AG08395 (cell line): ENCODE measurements at regions not wholly inside any gene's neighbourhood (a gene's known extent, or its start where the extent isn't known, plus 50 kb on each side); places are given as distances from the start of the nearest gene placed in this dataset.

ENCODE experiments used
- DNase-seq: peaks from one replicate; pipeline ENCODE4 v3.0.0; 2012; ENCODE audit warnings: mixed read lengths, low spot score

- DNase-seq, result no peak
Measured at GRCh38 chr5:165538065-165538464, 2032.6 kb downstream of the MAT2B start.

DNA sequence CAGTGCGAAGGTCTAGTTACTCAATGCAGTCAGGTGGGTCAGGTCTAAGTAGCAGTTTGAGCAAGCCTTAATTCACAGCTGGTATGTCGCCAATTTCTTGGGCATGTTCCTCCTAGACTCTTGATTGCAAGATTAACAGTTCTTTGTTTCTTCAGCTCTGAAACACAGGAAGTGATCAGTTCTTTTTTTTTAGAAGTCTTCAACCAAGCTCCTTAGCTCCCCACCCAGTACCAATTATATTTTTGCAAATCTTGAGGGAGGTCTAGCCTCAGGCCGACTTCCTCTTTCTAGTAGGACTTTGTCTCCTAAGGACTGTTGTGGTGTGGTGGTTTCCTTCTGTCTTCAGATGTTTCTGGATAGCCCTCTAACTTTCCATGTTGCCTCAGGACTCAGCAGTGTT is 2054.2 kb downstream of the MAT2B start:
- no peak for DNase-seq

DNA sequence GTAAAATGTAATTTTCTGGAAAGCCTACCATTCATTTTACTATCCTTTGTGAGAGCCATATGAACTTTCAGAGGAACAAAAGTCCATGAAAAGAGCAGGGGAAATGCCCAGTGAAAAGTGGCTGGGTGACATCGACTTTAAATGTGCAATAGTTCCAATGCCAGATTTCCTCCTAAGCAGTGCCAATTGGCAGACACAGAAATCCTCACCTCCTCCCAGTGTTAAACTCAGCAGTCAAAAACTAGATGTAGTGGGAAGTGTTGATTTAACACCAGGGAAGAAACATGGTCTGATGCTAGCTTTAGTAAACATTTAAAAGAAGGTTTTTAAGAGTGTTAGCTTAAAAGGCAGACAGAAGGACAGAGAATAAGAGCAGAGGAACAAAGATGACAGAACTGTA is 2055.2 kb downstream of the MAT2B start:
- DNase-seq, result no peak

DNA sequence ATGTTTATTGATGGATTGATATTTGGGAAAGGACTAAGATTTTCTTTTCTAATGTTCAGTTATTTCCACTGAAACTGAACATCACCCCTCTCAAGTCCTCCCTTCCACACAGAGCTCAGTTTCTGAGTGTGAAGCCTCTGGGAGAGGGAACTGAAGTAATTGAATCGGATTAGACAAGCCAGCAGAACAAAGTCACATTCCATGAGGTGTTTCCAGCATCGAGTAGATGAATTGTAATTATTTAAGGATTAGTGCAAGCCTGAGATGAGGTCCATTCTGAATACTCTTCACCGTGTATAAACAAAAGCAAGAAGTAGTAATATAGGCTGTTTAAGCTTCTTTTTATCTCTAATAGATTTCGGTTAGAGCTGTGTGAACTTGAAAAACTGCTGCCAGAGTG is 2060.5 kb downstream of the MAT2B start:
- no peak for DNase-seq

DNA sequence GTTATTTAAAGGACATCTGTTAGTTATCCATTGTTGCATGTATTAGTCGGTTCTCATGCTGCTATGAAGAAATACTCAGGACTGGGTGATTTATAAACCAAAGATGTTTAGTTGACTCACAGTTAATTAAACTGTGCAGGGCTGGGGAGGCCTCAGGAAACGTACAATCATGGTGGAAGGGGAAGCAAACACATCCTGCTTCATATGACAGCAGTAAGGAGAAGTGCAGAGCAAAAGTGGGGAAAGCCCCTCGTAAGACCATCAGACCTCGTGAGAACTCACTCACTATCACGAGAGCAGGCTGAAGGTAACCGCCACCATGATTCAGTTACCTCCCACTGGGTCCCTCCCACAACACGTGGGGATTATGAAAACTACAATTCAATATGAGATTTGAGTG is 2064.1 kb downstream of the MAT2B start:
- DNase-seq, result no peak

- no peak for DNase-seq
Measured at GRCh38 chr5:165573445-165573844, 2068.0 kb downstream of the MAT2B start.

DNA sequence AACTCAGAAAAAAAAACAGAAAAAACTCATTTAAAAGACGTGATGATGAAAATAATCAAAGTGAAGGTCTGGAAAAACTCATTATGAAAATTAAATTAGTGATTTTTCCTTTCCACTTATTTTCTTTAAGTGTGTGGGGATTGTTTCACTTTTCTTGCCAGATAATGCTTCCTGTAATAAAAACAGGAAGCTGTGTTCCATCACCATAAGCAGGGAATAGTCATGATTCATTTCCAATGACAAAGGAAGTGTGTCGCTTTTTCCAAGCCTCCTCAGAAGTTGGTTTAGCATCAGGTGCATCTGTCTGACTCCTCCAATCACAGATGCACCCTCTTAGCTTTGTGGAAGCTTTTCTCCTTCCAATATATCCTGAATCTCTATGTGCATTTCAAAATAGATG is 2068.7 kb downstream of the MAT2B start:
- no peak for DNase-seq

DNA sequence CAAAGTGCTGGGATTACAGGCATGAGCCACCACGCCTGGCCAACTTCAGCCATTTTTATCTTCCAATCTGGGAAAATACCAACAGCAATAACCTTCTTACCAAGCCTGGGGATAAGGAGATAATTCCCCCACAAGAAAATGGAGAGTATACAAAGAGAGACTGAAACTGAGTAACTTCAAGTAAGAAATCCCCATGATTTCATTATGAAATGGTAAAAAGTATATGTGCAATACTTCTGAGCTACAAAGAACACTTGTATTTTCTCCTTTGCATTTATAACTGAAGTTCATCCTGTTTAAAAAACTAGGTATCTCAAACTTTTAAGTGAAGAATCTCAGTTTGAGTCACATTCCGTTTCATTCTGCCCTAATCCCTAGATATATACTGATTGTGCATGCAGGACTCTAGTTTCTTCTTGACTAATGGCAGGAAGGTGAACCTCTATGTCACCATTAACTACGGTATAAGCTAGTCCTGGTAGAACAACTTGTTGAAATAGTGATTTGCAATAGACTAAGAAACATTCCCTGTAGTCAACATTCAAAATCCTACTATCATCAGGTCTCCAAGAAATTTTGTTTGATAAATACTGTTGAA is 2071.4 kb downstream of the MAT2B start:
- no peak for DNase-seq

GRCh38 chr5:165579911-165580310 is 2074.5 kb downstream of the MAT2B start:
- DNase-seq, result no peak

GRCh38 chr5:165594693-165595092 is 2089.3 kb downstream of the MAT2B start:
- no peak for DNase-seq

- DNase-seq, result no peak
Measured at GRCh38 chr5:165602529-165602928, 2097.1 kb downstream of the MAT2B start.

- DNase-seq, result no peak
Measured at GRCh38 chr5:165607026-165607425, 2101.6 kb downstream of the MAT2B start.

DNA sequence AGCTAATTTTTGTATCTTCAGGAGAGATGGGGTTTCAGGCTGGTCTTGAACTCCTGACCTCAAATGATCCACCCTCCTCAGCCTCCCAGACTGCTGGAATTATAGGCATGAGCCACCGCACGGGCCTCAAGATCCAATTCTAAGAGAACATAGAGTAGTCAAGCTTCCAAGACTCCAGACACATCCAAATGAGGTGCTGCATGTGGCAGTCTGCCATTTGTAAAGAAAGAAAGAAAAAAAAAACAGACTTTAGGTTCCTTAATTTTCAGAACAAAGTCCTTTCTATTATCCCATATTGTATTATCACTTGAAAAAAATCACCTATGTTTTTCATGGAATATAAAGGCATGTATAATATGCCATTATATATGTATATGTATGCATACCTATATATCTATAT is 2104.5 kb downstream of the MAT2B start:
- no peak for DNase-seq

DNA sequence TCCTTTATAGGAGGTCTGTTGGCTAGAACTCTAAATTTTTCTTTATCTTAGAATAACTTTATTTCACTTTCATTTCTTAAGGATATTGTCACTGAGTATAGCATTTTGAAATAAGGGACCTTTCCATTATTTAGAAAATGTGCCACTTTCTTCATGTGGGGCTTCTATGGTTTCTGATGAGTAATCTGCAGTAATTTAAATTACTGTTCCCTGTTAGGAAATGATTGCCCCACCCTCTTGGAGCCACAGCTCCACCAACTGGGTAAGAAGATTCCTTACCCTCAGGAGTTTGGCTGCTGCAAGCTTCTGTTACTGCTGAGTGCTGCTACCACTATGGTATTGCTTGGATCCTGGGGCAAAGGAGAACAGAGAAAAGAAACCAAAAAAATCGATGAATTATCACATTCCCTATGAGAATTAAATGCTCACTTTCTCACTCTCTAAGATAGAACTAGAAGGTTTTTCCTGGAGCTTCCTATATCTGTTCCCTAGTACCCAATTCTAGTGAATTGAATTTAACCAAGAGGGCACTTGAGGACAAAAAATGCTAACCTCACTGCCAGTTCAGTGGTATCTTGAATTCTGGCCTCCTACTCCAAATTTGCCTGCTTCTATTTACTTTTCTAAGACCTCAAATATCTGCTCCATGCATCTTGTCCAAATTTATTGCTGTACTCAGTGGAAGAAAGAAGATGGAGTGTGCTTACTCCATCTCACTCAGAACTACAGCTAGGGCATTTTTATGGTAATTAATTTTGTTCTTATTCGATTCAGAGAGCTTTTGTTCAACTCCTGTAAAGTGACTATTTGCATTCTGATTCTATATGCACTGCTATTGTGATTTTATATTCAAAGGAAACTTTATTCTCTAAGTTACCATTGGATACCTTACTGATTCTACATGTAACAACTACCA is 2111.3 kb downstream of the MAT2B start:
- no peak for DNase-seq

GRCh38 chr5:165617491-165617890 is 2112.1 kb downstream of the MAT2B start:
- DNase-seq, result no peak

DNA sequence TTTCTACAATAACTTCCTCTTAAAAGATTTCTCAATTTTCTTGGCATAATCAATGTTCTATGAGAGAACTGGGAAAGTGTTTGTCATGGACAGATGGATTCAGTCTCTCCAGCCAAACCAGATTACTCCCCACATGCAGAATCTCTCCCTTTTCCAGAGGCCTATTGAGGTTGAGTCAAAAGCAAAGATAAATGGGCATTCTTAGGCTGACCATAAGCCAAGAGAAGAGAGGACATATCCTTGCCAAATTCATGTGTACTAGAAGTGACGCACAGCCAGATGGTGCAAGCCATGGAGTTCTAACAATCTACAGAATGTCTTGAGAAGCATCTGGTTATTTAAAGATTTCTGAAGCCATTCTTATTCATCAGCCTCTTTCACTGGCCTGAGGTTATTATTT is 2115.0 kb downstream of the MAT2B start:
- no peak for DNase-seq

DNA sequence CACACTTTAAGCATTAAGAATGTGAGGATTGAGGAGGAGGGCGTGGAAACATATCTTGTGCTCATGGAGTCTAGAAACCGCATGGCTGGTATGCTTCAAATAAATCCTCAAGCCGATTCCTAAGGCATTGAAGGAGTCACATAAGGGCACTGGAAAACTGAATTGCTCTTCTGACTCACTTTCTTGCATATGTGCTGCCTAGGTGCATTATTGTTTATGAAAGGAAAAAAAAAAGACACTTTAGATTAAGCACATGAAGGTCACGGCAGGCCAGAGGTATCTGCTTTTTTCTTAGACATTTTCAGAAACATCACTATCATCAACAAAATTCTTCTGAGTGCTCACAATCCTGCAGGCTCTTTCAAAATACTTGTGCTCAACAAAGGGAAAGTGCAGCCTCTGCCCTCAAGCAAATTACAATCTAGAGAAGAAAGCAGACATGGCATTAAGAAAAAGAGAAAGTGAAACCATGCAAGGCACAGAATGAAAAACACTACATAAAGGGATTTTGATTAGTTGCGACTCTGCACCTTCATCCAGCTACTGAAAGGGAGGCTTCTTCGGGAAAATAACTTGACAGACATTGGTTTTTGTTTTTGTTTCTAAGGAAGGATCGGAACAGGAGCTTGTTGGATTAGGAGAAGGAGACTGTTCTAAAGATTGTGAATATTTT is 2117.6 kb downstream of the MAT2B start:
- DNase-seq, result no peak

- no peak for DNase-seq
Measured at GRCh38 chr5:165624166-165624946, 2118.9 kb downstream of the MAT2B start.

DNA sequence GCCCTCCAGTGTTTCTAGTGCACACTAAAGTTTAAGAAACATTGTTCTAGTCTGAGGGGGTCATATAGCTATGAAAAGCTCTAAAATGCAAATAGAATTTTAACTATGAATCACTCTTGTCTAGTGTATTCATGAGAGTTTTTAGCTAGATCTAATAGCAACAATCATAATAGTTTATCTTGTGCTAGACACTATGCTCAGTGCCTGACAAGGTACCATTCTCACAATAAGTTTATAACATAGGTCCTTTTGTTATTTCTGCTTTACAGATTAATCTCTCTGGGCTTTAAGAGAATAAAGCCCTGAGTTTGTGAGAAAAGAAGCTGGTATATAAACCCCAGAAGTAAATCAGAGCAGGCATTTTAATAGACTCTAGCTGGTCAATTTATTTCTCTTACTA is 2120.7 kb downstream of the MAT2B start:
- no peak for DNase-seq

DNA sequence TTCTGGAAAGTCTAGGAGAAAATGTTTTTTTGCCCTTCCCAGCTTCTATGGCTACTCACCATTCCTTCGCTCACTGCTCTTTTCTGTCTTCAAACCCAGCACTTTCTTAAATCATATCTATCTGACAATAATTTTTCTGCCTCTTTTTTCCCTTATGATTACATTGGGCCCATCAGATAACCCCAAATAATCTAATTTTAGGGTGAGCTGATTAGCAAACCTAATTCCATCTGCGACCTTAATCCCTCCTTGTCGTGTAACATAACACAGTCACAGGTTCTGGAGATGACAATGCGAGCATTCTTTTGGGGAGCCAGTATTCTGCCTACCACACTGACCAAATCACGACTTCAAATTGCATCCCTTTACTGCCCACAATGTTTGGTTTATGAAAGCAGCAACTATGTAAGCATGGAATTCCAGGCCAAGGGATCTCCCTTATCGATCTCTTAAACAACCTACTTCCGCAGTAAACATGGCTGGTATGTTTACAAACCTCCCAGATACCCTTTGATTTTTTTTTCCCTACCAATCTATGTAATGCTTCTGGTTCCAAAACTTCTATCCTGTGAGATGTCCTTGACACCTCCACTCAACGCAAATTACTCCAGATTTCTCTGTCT is 2122.2 kb downstream of the MAT2B start:
- no peak for DNase-seq

DNA sequence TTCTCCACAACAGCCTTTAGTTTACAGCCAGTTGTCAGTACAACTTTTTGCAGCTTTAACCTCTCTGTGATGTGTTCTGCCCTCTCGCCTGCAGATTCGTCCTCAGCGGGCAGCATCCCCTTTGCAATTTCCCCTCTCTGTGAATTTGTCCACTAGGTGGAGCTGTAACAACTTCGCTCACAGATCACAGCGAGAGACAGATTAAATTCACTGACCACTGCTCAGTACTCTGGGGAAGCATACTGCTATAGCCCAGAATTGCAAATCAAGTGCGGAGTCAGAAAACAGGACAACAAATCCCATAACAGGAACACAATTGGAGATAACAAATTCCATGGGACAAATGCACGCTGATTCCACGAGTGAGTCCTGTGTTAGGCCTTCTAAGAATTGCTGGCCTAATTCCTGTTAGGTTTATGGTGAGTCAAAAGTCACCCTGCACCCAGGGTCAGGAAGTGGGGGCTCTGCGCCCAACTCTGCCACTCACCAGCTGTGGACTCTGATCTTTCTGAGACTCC is 2124.9 kb downstream of the MAT2B start:
- DNase-seq, result no peak

DNA sequence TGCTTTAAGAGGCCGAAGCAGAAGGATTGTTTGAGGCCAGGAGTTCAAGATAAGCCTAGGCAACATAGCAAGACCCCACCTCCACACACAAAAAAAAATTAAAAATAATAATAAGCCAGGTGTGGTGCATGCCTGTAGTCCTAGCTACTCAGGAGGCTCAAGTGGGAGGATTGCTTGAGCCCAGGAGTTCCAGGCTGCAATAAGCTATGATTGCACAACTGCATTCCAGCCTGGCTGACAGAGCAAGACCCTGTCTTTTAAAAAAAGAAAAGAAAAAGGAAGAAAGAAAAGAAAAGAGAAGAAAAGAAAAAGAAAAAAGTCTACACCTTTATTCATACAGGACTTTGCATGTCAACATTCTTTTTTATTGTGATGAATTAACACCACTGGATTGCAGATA is 2125.8 kb downstream of the MAT2B start:
- DNase-seq, result no peak
